ENCODE measurements at regions not wholly inside any gene's neighbourhood (a gene's known extent, or its start where the extent isn't known, plus 50 kb on each side); places are given as distances from the start of the nearest gene placed in this dataset.

DNA sequence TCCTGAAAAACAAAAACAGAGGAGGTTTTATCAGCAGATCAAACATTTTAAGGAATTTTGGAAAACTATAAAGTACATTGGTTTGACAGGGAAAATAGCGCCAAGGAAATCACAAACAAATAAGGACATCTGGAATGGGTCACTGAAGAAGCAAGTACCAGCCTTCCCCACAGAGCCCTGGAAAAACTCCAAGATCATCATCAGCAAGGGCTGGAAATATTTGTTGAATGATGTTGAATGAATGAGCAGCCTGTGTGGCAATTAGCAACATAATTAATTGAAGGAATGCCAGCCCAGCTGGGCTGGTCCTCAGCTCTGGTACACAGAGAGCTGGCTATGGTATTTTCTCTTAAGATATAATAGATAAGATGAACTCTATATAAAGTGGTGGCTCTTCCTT, 290.4 kb downstream of the HS3ST3A1 start:
- TF ChIP-seq POLR2A (IDR thresholded peaks at IDR 0.05), result no peak
- TF ChIP-seq CTCF (IDR thresholded peaks at IDR 0.05), result no peak
